HG02678 (cell line): ENCODE measurements at regions not wholly inside any gene's neighbourhood (a gene's known extent, or its start where the extent isn't known, plus 50 kb on each side); places are given as distances from the start of the nearest gene placed in this dataset.
"Not testable (repeated sequence)": the region's sequence is repeated elsewhere in the genome, so short reads cannot be mapped to it uniquely, and the experiment has no call there.

Source experiments
- ATAC-seq: cut with Tn5 transposase; IDR thresholded peaks from one replicate; pipeline ENCODE4 v1.9.1; 2021; ENCODE audit warnings: mild to moderate bottlenecking, moderate library complexity; ENCODE audit not compliant: unreplicated experiment

- ATAC-seq = no peak
These were observed 880.1 kb upstream of the INTU start for GRCh38 chr4:126752702-126753101.

GRCh38 chr4:126753592-126753991 lies 879.2 kb upstream of the INTU start:
- no peak for ATAC-seq

- no peak for ATAC-seq
These were observed 877.3 kb upstream of the INTU start for GRCh38 chr4:126755506-126755905.

GRCh38 chr4:126756050-126756829 lies 876.5 kb upstream of the INTU start:
- no peak for ATAC-seq

- no peak for ATAC-seq
These were observed 875.5 kb upstream of the INTU start for GRCh38 chr4:126757219-126757618.

- no peak for ATAC-seq
These were observed 874.3 kb upstream of the INTU start for GRCh38 chr4:126758493-126758892.

GRCh38 chr4:126761947-126762662 lies 870.7 kb upstream of the INTU start:
- no peak for ATAC-seq

- no peak for ATAC-seq
These were observed 870.0 kb upstream of the INTU start for GRCh38 chr4:126762663-126763247.

GRCh38 chr4:126766241-126766640 lies 866.5 kb upstream of the INTU start:
- no peak for ATAC-seq

- ATAC-seq = no peak
These were observed 864.4 kb upstream of the INTU start for GRCh38 chr4:126768338-126768737.

GRCh38 chr4:126770811-126771553 lies 861.8 kb upstream of the INTU start:
- not testable (repeated sequence) for ATAC-seq

GRCh38 chr4:126771618-126772017 lies 861.1 kb upstream of the INTU start:
- not testable (repeated sequence) for ATAC-seq

- no peak for ATAC-seq
These were observed 860.1 kb upstream of the INTU start for GRCh38 chr4:126772662-126773061.

GRCh38 chr4:126775485-126776106 lies 857.2 kb upstream of the INTU start:
- no peak for ATAC-seq

- no peak for ATAC-seq
These were observed 856.4 kb upstream of the INTU start for GRCh38 chr4:126776361-126776760.

- ATAC-seq = no peak
These were observed 855.1 kb upstream of the INTU start for GRCh38 chr4:126777649-126778048.

- ATAC-seq = no peak
These were observed 854.4 kb upstream of the INTU start for GRCh38 chr4:126778348-126778747.

- no peak for ATAC-seq
These were observed 853.8 kb upstream of the INTU start for GRCh38 chr4:126779001-126779400.

GRCh38 chr4:126779436-126780166 lies 853.2 kb upstream of the INTU start:
- ATAC-seq = no peak

GRCh38 chr4:126783191-126783590 lies 849.6 kb upstream of the INTU start:
- no peak for ATAC-seq
